NT2/D1 (cell line): ENCODE measurements at regions not wholly inside any gene's neighbourhood (a gene's known extent, or its start where the extent isn't known, plus 50 kb on each side); places are given as distances from the start of the nearest gene placed in this dataset.

Source experiments
- SUZ12 ChIP-seq: IDR thresholded peaks from 2 replicates; pipeline ENCODE4 v1.6.1; 2011; ENCODE audit not compliant: insufficient read length, insufficient read depth; ENCODE audit errors: extremely low read depth
- YY1 ChIP-seq: IDR thresholded peaks from 2 replicates; pipeline ENCODE4 v1.6.1; 2011; ENCODE audit not compliant: insufficient read length, insufficient read depth
- ZNF274 ChIP-seq: IDR thresholded peaks from 2 replicates; pipeline ENCODE4 v1.6.1; 2011; ENCODE audit warnings: mild to moderate bottlenecking, low read depth, low read length

GRCh38 chr15:26143221-26143620, 280.1 kb upstream of the ATP10A start:
- TF ChIP-seq ZNF274 = no peak
- TF ChIP-seq YY1 = no peak
- no peak for TF ChIP-seq SUZ12
